Endothelial cell of umbilical vein (primary cell): ENCODE measurements at regions not wholly inside any gene's neighbourhood (a gene's known extent, or its start where the extent isn't known, plus 50 kb on each side); places are given as distances from the start of the nearest gene placed in this dataset.

ENCODE experiments used
- BruUV-seq: library from RNA; stranded (reverse); fragments of 400-500 nt; replicated peaks from 2 replicates; lab custom pipeline; 2021; lab: Mats Ljungman, UMichigan
- CTCF ChIA-PET: fragments of 300-600, 350-600 bp; sonication (Branson Sonifier 250); formaldehyde crosslinking; loops from one replicate; lab custom pipeline; 2021; ENCODE audit warnings: antibody characterized with exemption, inconsistent platforms; lab: Charles Lee
- POLR2A ChIA-PET: fragments of 300-600, 350-600 bp; sonication (Branson Sonifier 250); formaldehyde crosslinking; loops from one replicate; lab custom pipeline; 2021; ENCODE audit warnings: antibody characterized with exemption, inconsistent platforms; lab: Charles Lee
- DNase-seq: peaks from one replicate; pipeline ENCODE4 v3.0.0-alpha.2; 2011; ENCODE audit warnings: low read depth, low spot score
- FAIRE-seq: peaks from 2 replicates; lab custom pipeline; 2011; peaks lifted over from hg19 to GRCh38; lab: Jason Lieb, UNC
- H2AFZ ChIP-seq: 2 replicates; pipeline ENCODE4 v1.6.0; 2012; ENCODE audit warnings: low read depth, low read length, control low read depth, inconsistent platforms
- H3K27ac ChIP-seq: 2 replicates; pipeline ENCODE4 v1.5.1; 2011; ENCODE audit warnings: low read depth, mild to moderate bottlenecking, control low read depth, low read length, moderate library complexity; ENCODE audit not compliant: insufficient read depth
- H3K27me3 ChIP-seq, 2 experiments: 2 replicates each; pipeline versions ENCODE4 v1.6.0 to v1.6.1; 2011; ENCODE audit warnings: low read length in 2 of 2, mixed read lengths in 1 of 2; ENCODE audit not compliant: control insufficient read depth in 2 of 2, insufficient read depth in 2 of 2
- H3K36me3 ChIP-seq, 2 experiments: 2 replicates in 1 of 2; 3 replicates in 1 of 2; pipeline ENCODE4 v1.5.1; 2011; ENCODE audit warnings: low read length in 2 of 2, mild to moderate bottlenecking in 1 of 2, moderate library complexity in 1 of 2; ENCODE audit not compliant: control insufficient read depth in 2 of 2, insufficient read depth in 2 of 2; ENCODE audit errors: extremely low read depth in 1 of 2
- H3K4me1 ChIP-seq: 3 replicates; pipeline ENCODE4 v1.5.1; 2011; ENCODE audit warnings: mild to moderate bottlenecking, low read length; ENCODE audit not compliant: control insufficient read depth, insufficient read depth; ENCODE audit errors: extremely low read depth
- H3K4me2 ChIP-seq: 2 replicates; pipeline ENCODE4 v1.6.1; 2011; ENCODE audit warnings: low read length, control low read depth, mixed read lengths; ENCODE audit not compliant: insufficient read depth
- H3K4me3 ChIP-seq, 3 experiments: fragments of 200-600 bp in 1 of 3; sonication (generic), shearing (Covaris generic) in 1 of 3; replicated peaks in 1 of 3; 2 replicates each; pipeline ENCODE4 v1.5.1; 2011 to 2016; ENCODE audit warnings: control low read depth in 3 of 3, low read length in 3 of 3, mild to moderate bottlenecking in 2 of 3, inconsistent platforms in 1 of 3, low read depth in 1 of 3, moderate library complexity in 1 of 3; ENCODE audit not compliant: insufficient read depth in 1 of 3
- H3K79me2 ChIP-seq: 2 replicates; pipeline ENCODE4 v1.6.0; 2012; ENCODE audit warnings: low read length, inconsistent platforms; ENCODE audit not compliant: control insufficient read depth, insufficient read depth
- H3K9ac ChIP-seq: replicated peaks from 2 replicates; pipeline ENCODE3; 2011; ENCODE audit warnings: low read length, control low read depth; ENCODE audit not compliant: insufficient read depth; ENCODE audit errors: extremely low read depth
- H3K9me1 ChIP-seq: replicated peaks from 3 replicates; pipeline ENCODE4 v1.6.0; 2011; ENCODE audit warnings: mild to moderate bottlenecking, low read length; ENCODE audit not compliant: control insufficient read depth, insufficient read depth; ENCODE audit errors: extremely low read depth
- H3K9me3 ChIP-seq: replicated peaks from 2 replicates; pipeline ENCODE4 v1.5.1; 2012; ENCODE audit warnings: low read length, inconsistent platforms; ENCODE audit not compliant: control insufficient read depth, insufficient read depth
- H4K20me1 ChIP-seq: replicated peaks from 2 replicates; pipeline ENCODE3; 2011; ENCODE audit warnings: mild to moderate bottlenecking, low read length; ENCODE audit not compliant: control insufficient read depth, insufficient read depth; ENCODE audit errors: extremely low read depth
- EZH2 ChIP-seq: IDR thresholded peaks from 2 replicates; pipeline ENCODE4 v1.6.1; 2012; ENCODE audit warnings: borderline replicate concordance, low read depth, mild to moderate bottlenecking, moderate library complexity, low read length, inconsistent platforms; ENCODE audit not compliant: severe bottlenecking
- FOS ChIP-seq: IDR thresholded peaks from 2 replicates; pipeline ENCODE4 v1.6.1; 2011; ENCODE audit warnings: mild to moderate bottlenecking, low read length, moderate library complexity, borderline replicate concordance; ENCODE audit not compliant: insufficient read depth
- GATA2 ChIP-seq: IDR thresholded peaks from 2 replicates; pipeline ENCODE4 v1.7.0; 2011; ENCODE audit warnings: low read depth, mild to moderate bottlenecking, moderate library complexity, mixed read lengths, low read length; ENCODE audit not compliant: insufficient read length, insufficient read depth
- POLR2AphosphoS5 ChIP-seq: IDR thresholded peaks from 2 replicates; pipeline ENCODE4 v1.6.1; 2012; ENCODE audit warnings: low read depth, mild to moderate bottlenecking, control low read depth, low read length, moderate library complexity; ENCODE audit not compliant: insufficient read depth
- dilution Hi-C: fragments of 300-500 bp; cut with MboI; formaldehyde crosslinking; loops from one replicate; pipeline ENCODE4 v1.15.0; 2019; ENCODE audit warnings: low sequenced_read_pairs; ENCODE audit not compliant: extremely low pct_ligation_motif_present
- intact Hi-C: fragments of 100-400 bp; cut with micrococcal nuclease; formaldehyde crosslinking; loops from one replicate; pipeline ENCODE4 v1.10.0; 2022
- TF ChIP-seq, protein P1 (sequence below), 2 donors: IDR thresholded peaks; 1 replicate in 1 of 2; 2 replicates in 1 of 2; pipeline ENCODE4 v1.5.1; 2011; ENCODE audit warnings: low read length in 2 of 2, mild to moderate bottlenecking in 2 of 2, moderate library complexity in 2 of 2, control low read depth in 1 of 2, inconsistent platforms in 1 of 2, low read depth in 1 of 2; ENCODE audit not compliant: insufficient read depth in 1 of 2; ENCODE audit errors: extremely low read depth in 1 of 2
- TF ChIP-seq, protein P2 (sequence below): IDR thresholded peaks from 2 replicates; pipeline ENCODE4 v1.6.1; 2011; ENCODE audit not compliant: insufficient read depth, insufficient read length

DNA sequence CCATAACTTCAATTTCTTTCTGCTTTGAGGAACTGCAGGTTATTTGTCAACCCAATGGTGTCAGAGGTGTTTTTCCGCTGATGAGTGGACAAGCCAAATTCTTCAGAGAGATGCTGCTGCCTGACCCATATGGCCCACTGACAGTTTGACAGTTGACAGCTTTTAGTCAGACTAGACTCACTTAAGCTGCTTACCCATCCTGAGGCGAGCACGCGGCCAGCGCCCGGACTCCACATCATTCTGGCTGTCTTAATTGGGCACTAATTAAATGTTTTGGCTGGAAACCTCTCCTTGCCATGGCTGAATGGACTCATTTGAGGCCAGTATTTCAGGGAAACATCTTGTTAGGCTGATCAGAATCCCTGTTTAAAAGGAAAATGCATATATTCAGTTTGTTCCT is 316.1 kb upstream of the FANCL start:
- intact Hi-C loops (no loop called here), dilution Hi-C loops (no loop called here)
- TF ChIP-seq, protein P1, sequence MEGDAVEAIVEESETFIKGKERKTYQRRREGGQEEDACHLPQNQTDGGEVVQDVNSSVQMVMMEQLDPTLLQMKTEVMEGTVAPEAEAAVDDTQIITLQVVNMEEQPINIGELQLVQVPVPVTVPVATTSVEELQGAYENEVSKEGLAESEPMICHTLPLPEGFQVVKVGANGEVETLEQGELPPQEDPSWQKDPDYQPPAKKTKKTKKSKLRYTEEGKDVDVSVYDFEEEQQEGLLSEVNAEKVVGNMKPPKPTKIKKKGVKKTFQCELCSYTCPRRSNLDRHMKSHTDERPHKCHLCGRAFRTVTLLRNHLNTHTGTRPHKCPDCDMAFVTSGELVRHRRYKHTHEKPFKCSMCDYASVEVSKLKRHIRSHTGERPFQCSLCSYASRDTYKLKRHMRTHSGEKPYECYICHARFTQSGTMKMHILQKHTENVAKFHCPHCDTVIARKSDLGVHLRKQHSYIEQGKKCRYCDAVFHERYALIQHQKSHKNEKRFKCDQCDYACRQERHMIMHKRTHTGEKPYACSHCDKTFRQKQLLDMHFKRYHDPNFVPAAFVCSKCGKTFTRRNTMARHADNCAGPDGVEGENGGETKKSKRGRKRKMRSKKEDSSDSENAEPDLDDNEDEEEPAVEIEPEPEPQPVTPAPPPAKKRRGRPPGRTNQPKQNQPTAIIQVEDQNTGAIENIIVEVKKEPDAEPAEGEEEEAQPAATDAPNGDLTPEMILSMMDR (IDR thresholded peaks at IDR 0.05; ENCODE audit: extremely low read depth in 1 of 2, insufficient read depth in 1 of 2, low read depth in 1 of 2, low read length in 2 of 2) = no peak
- TF ChIP-seq FOS (no peak), GATA2 (no peak), EZH2 (no peak), POLR2AphosphoS5 (no peak)
- TF ChIP-seq, protein P2, sequence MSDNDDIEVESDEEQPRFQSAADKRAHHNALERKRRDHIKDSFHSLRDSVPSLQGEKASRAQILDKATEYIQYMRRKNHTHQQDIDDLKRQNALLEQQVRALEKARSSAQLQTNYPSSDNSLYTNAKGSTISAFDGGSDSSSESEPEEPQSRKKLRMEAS = no peak
- Histone ChIP-seq H3K4me2 (no peak overlapping the region), H4K20me1 (no peaks in the 10 kb centered on the region), H3K36me3 (no peaks in the 10 kb centered on the region), H3K4me3 (no peak overlapping the region), H3K9ac (no peak overlapping the region), H3K79me2 (no peaks in the 10 kb centered on the region), H3K9me3 (no peaks in the 10 kb centered on the region), H3K4me1 (no peaks in the 10 kb centered on the region), H3K27me3 (peaks cover 4 to 5% of the 10 kb centered on the region in 2 experiments), H3K27ac (no peak overlapping the region), H2AFZ (no peak overlapping the region), H3K9me1 (no peaks in the 10 kb centered on the region)
- DNase-seq = no peak
- no peak for FAIRE-seq
- CTCF ChIA-PET = interaction anchor here (0.9 kb wide), 1 partner anchor 124 kb away, joined by 4 read pairs; no protein-coding TSS in a partner anchor
- POLR2A ChIA-PET = no interaction called here
- no TSS peak for BruUV-seq
